HG03342 (cell line): ENCODE measurements at regions not wholly inside any gene's neighbourhood (a gene's known extent, or its start where the extent isn't known, plus 50 kb on each side); places are given as distances from the start of the nearest gene placed in this dataset.
"Not testable (repeated sequence)": the region's sequence is repeated elsewhere in the genome, so short reads cannot be mapped to it uniquely, and the experiment has no call there.

Experiments used
- ATAC-seq: cut with Tn5 transposase; IDR thresholded peaks from one replicate; pipeline ENCODE4 v1.9.1; 2021; ENCODE audit warnings: mild to moderate bottlenecking, moderate library complexity; ENCODE audit not compliant: unreplicated experiment

DNA sequence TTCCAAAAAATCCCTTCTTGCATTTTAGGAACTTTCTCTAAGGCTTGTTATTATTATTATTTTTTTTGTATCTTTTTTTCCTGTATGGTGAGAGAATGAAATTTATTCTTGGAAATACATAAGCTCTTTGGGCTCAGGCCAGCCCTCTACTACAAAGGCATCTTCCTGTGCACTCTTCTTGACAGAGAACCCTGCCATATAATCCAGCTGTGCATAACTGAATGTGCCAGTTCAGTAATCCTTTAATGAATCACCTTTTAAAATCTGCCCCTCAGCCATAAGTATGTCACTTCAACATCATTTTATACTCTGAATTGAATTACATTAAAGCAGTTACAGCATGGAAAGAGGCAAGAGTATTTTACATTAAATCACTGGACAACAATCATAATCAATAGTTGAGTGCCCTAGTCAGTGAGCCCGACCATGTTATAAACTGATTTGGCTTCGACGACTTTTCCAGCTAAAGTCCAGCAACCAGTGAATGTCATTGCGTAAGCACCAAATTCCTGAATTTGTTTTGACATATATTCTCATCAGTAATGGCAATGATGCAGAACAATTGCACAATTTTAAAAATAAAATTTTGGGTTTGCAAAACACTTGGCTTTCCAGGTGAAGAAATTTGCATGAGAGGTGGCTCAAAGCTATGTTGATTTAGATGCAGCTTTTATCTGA lies 59.2 kb upstream of the KCNK2 start:
- ATAC-seq = no peak

DNA sequence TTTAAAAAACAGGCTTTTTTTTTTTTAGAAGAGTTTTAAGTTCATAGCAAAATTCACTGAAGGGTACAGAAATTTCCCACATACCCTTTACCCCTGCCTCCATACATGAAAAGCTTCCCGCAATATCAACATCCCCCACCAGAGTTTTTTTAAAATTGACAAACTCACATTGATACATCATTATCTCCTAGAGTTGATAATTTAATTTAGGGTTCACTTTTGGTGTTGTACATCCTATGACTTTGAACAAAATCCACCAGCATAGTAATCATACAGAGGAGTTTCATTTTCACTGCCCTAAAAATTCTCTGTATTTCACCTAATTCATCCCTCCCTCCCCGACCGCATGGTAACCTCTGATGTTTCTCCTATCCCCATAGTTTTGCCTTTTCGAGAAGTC lies 53.6 kb upstream of the KCNK2 start:
- no peak for ATAC-seq

DNA sequence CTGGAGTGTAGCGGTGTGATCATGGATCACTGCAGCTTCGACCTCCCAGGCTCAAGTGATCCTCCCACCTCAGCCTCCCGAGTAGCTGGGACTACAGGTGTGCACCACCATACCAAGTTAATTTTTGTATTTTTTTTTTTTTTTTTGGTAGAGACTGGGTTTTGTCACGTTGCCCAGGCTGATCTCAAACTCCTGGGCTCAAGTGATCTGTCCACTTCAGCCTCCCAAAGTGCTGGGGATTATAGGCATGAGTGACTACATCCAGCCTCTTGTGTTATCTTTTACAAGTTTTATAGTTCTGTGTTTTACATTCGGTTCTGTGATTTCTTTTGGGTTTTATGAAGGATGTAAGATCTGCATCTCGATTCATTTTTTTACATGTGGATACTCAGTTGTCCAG lies 52.0 kb upstream of the KCNK2 start:
- not testable (repeated sequence) for ATAC-seq

DNA sequence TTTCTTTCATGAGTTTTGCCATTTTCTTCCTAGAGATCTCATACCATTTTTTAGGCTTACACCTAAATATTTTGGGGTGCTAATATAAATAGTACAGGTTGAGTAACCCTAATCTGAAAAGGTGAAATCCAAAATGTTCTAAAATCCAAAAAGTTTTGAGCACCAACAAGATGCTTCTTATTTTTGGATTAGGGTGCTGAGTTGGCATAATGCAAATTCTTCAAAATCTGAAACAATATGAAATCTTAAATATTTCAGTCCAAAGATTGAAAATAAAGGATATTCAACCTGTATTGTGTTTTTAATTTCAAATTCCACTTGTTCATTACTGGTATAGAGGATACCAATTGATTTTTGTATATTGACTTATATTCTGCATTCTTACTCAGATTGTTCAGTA lies 51.1 kb upstream of the KCNK2 start:
- no peak for ATAC-seq
